ENCODE measurements at regions not wholly inside any gene's neighbourhood (a gene's known extent, or its start where the extent isn't known, plus 50 kb on each side); places are given as distances from the start of the nearest gene placed in this dataset.
"Not testable (repeated sequence)": the region's sequence is repeated elsewhere in the genome, so short reads cannot be mapped to it uniquely, and the experiment has no call there.

DNA sequence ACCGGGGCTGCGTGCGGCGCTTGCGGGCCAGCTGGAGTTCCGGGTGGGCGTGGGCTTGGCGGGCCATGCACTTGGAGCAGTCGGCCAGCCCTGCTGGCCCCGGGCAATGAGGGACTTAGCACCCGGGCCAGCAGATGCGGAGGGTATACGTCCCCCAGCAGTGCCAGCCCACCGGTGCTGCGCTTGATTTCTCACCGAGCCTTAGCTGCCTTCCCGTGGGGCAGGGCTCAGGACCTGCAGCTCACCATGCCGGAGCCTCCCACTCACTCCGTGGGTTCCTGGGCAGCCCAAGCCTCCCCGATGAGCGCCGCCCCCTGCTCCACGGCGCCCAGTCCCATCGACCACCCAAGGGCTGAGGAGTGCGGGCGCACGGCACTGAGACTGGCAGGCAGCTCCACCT, 51.4 kb upstream of the INPP4B start:
- not testable (repeated sequence) for DNase-seq

DNA sequence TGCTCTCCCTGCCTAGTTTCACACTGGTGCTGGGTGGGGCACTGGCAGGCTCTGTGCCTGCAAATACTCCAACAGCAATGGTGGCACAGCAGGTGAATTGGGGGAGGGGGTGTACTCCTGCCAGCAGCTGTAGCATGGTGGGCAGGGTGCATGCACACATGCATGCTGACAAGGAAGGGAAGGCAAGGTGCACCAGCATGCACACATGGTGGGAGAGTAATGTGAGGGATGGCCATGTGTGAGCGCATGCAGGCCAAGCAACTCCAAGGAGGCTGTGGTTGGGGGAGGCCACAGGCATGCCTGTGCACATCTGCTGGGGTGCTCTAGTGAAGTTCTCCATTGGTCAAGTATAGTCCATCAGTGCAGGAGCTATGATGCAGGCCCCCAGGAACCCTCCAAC, 54.5 kb upstream of the INPP4B start:
- DNase-seq = no peak

DNA sequence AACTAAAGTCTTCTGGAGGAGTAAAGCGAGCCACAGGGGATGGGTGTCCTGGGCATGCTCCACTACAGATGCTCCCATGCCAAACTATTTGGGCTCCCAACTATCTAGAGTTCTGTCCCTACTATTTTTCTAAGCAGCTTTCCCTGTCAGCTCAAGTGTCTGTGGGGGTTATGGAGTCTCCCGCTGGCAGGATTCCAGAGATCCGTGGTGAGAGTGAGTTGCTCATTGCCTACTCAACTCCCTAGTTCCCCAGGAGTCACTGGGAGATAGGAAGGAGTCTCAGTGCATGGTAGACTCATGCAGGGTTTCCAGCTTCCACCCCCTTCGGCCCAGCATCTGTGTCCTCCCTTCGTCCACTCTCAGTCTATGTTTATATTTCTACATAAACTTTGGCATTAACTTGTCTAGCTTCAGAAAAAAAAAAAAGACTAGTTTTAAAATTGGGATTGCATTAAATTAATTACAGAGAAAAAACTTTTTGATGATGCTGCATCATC, 55.1 kb upstream of the INPP4B start:
- no peak for DNase-seq

DNA sequence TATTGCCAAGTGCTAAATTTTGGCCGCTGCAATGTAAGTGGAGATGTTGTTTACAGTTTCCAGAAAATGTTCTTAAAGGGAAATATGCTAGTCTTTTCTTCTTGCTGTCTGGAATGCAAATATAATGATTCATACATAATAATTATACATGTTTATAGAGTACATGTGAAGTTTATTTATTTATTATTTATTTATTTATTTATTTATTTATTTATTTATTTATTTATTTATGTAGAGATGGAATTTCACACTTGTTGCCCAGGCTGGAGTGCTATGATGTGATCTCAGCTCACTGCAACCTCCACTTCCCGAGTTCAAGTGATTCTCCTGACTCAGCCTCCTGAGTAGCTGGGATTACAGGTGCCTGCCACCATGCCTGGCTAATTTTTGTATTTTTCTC, 57.5 kb upstream of the INPP4B start:
- DNase-seq = not testable (repeated sequence)

DNA sequence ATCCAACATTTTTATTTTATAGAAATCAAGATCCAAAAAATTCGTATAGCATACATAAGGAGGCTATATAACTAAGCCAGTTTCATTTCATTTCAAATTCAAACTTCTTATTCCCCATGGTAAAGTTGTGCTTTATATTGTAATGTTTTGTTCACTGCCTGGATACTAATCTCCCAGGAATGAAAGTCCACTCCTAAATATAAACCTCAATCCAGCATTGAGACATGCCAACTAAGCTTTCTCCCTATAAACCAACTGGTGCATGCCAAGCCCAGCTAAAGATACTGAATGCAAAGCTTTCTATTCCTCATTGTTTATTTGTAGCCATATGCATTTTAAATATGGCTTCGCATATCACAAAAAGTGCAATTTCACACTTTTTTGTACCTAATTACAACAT, 63.8 kb upstream of the INPP4B start:
- DNase-seq = no peak

DNA sequence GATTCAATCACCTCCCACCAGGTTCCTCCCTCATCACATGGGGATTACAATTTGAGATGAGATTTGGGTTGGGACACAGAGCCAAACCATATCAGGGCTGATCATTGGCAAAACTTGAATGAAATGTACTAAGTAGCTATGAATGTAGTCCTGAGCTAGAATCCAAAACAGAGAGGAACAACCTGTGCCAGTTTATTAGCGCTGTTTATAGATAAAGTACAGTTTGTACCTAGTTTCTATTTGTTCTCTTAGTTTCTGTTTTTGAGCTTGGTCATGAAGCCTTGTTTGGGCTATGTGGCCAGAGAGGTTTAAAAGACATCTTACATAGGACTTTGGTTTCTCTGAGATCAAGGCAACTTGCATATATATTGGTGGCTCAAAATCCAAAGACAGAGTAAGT, 66.9 kb upstream of the INPP4B start:
- no peak for DNase-seq

DNA sequence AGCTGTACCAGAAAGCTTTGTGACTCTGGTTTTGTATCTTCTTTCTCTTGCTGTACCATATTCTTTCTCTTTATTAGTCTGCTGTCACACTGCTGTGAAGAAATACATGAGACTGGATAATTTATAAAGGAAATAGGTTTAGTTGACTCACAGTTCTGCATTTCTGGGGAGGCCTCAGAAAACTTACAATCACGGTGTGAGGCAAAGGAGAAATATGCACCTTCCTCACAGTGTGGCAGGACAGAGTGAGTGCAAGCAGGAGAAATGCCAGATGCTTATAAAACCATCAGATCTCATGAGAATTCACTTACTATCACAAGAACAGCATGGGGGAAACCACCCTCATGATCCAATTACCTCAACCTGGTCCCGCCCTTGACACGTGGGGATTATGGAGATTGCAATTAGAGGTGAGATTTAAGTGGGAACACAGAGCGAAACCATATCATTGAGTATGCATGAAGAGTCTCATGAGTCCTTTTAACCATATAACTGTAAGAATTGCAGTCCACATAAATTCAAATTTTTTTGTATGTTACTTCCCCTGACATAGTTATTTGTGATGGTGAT, 67.4 kb upstream of the INPP4B start:
- no peak for DNase-seq

DNA sequence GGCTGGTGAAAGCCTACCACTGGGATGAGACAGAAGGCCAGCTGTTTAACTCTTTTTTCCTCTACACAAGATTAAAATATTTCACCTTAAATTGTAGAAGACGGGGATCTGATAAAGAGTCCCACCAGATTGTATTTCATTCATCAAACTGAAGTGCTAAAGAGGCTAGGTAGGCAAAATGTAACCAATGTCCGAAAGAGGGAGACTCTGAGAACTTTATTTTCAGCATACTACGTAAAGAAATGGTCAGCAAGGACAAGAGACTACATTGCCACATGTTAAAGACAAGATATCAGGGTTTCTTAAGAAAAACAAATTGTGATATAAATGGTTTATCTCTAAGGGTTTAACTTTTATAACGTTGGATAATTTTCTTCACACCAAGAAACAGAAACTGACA, 71.6 kb upstream of the INPP4B start:
- no peak for DNase-seq

DNA sequence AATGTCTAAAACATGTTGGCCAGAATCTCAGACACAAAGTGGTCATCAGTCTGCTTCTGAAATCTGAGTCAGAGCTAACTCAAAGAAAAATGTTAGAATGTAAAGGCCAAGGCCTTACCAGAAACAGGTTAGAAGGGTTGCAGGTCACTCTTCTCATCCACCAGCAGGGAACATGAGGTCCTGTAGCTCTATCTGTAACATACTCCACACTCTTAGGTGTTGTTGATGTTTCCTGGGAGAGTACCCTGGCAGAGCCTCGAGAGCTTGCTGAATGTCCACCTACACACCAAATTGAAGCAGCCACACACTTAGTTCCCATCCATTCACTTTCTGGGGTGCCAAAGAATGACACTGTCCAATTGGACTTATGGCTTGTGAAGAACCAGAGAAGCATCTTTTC, 76.6 kb upstream of the INPP4B start:
- no peak for DNase-seq

DNA sequence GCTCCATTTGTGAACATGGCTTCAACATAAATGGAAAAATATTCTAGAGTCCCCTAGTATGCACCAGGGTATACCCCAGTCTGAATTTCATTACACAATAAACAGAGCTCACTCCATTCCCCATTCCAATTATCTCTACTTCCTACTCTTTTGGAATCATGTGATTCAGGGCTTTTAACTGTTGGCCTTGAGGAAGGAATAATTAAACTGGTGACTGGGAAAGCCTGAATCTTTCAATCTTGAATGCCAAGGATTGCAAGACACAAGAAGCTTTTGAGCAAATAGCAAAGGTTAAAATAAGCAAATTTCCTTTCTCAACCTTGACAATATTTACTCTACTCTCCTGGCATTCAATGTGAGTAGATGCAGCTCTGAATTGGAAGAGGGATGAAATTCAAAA, 77.5 kb upstream of the INPP4B start:
- DNase-seq = no peak

DNA sequence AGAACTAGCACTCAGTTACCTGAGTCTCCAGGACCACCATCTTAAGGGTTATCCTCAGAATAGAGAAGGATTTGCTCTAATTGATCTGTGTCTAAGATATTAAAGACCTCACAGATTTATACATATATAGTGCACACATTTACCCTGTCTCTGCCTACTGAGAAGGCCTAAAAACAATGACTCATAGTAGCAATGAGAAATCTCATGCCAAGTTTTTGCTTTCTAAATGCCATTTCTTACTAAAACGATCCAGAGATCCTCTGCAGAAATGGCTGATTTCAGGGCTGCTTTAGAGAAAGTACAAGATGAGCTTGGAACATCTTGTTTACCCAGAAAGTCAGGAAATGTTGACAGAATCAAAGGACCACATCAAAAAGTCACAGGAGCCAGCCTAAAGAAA, 79.1 kb upstream of the INPP4B start:
- DNase-seq = no peak

DNA sequence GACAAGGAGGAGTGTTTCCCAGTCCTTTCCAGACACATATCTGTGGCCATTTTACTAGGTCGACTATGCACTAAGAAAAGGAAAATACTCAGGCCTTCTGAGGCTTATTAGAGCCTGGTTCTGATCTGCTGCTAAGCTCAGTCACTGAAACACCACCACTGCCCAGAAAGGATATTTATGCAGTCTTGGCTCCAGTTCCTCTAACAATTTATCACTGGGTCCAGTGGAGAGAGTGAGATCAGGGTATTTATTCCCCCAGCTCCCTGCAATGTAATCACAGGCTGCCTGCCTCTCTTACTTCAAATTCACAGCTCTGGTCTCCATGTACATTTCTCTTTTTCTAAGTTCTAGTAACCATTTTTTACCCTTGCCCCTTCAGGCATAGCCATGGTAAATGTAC, 81.6 kb upstream of the INPP4B start:
- no peak for DNase-seq

DNA sequence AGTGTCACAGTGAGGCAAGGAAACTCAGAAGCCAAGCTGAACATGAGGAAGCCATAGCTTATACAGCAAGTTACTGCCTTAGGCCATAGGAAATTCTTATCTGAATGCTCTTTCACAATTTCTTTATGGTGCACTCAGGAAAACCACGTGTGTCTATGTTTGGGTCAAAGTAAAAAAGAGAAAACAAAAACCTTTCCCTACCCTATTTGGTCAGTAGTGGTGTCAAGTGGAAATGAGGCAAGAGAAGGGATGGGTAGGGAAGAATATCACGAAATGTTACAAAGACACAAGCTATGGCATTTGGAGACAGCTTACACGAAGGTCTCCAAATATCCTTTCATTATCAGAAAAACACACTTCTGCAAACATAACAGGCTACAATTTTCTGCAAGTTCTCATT, 83.4 kb upstream of the INPP4B start:
- DNase-seq = no peak

DNA sequence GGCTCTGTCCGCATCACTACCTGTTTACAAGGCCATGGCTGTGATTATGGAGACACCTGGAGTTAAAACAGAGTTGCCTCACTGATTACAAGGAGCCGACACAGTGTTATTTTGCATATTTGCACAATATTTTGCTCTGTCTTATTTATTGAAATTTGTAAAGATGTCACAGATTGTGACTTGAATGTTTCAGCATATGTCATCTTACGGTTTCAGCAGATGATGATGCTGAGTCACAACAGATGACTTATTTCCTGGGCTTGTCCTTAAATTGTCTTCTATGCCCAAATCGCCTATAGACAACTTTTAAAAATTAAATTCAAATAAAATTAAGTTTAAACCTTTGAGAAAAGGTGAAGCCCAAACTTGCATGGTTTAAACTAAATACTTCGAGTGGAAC, 87.1 kb upstream of the INPP4B start:
- no peak for DNase-seq

DNA sequence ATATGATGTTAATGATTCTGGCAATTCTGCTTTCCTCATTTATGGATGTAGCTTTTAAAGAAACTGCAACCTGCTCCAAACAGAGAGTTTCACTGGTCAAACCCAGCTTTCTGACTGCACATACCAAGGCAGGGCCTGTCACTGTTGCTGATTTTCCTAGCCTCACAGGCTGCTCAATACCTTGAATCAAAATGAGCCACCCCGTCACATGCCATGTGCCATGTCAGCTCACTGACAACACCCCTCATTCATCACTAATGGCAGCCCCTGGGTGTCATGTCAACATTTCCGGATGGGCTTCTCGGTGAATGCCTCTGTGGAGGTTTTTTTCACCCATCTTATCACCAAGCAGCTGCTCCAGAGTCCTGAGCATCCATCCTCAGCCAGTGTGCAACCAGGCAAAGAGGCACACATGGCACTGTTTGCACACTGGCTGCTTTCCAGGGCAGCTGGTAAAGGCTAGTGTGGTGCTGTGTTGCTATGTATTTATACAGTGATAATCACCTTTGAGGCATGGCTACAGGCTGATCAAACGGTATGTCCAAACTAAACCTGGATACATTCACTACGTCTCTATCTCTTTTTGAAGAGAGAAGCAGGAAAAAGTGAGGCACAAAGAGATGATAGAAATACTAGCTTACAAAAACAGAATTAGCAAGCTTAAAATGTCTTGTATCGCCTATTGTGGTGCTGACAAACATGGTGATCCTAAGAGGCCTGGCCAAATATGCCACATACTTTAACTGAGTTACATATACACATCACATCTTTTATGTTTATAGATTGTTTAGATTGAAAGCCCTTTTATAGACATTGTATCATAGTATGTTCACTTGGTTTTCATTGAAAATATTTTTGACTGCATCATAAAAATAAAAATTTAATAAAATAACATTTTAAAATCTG, 94.6 kb upstream of the INPP4B start:
- no peak for DNase-seq

DNA sequence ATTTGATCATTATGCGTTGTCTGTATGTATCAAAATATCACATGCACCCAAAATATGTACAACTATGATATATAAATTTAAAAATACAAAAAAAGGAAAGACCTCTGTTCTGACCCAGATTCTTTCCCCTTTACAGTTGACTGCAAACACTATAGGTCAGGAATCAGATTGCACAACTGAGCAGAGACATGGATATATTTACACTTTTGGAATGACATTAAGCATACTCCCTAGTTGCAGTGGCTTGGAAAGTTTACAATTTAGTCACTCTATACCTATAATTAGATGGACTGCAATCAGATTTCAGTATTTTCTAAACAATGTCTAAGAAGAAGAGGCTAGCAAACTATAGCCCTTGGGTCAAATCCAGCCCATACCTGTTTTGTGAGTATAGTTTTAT, 98.5 kb upstream of the INPP4B start:
- no peak for DNase-seq

DNA sequence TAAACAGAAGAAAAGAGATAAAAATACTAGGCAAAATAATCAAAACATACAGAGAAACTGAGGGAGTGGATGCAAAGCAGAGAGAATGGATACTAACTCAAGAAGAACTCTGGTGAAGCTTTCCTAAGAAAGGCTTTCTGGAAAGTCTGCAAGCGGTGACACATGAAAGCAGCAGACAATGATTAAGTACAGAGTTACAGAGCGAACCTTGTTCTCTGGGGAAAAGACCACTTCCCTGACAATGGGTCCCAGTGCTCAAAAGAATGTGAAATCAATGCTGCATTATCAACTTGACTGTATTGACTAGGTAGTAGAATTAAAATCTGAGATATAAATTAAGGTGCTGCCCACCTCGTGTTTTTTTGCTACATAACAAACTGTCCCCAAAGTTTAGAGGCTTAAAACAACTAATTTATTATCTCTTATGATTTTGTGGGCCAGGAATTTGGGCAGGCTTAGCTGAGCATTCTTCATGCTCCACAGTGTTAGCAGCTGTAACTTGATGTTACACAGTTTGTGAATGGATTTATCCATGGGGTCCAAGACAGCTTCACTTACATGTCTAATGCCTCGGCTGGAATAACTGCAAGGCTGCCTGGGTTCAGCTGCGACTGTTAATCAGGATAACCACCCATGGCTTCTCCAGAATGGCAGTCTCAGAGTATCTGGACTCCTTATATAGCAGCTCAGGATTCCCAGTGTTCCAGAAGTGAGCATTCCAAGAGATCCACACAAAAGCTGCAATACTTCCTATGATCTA, 106.9 kb upstream of the INPP4B start:
- no peak for DNase-seq

DNA sequence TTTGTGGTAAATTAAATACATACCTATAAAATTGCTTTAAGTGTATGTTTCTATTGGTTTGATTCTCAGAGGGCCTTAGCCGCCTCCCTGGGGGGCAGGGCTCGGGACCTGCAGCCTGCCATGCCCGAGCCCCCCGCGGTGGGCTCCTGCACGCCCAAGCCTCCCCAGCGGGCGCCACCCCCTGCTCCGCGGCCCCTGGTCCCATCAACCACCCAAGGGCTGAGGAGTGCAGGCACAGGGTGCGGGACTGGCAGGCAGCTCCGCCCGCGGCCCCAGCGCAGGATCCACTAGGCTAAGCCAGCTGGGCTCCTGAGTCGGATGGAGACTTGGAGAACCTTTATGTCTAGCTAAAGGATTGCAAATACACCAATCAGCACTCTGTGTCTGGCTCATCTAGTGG, 108.3 kb upstream of the INPP4B start:
- DNase-seq = no peak

DNA sequence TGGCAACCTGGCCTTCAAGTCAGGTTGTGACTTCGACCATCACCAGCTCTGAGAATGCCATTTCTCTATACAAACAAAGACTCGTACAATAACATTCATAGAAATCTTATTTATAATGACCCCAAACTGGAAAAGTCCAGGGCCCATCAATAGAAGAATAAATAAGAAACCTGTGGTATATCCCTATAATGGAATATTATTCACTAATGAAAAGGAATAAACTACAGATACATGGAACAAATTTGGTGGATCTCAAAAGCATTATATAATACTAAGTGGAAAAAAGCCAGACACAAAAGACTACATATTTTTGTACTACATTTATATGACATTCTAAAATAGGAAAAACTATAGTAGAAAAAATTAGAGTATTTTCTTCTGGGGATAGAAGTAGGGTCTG, 109.4 kb upstream of the INPP4B start:
- DNase-seq = no peak

DNA sequence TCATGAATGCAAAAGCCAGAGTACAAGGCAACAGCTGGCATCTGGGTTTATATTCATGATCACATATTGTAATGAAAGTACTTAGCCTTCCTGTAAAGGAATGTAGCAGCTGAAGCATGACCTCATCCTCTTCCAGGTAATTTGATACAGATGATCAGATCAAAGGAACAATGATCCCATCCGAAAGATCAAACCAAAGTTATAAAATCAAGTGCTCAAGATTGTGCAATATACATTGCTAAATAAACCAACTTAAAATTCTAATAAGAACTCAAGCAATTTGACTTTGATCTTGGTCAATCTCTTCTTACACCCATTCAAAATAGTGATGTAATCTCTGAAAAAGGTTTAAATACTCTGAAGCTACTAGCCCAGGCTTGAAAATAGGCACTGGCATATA, 113.1 kb upstream of the INPP4B start:
- DNase-seq = no peak

DNA sequence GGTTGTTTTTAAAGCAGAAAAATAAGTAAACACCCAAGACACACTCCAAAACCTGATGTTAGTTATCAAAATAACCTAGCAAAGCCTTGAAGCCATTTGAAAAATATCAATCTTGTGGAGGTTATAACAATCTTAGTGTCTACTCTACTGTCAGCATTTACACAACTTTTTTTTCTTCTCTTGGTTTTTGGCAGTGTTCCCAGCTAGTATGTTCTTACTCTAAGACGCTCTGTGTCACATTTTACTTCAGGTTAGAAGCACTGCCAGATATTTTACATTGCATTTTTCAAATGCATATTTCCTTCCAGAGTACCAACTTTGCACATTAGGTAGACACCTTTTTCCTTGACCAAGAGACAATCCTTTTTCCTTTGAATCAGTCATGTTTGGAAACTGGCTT, 114.0 kb upstream of the INPP4B start:
- DNase-seq = no peak

DNA sequence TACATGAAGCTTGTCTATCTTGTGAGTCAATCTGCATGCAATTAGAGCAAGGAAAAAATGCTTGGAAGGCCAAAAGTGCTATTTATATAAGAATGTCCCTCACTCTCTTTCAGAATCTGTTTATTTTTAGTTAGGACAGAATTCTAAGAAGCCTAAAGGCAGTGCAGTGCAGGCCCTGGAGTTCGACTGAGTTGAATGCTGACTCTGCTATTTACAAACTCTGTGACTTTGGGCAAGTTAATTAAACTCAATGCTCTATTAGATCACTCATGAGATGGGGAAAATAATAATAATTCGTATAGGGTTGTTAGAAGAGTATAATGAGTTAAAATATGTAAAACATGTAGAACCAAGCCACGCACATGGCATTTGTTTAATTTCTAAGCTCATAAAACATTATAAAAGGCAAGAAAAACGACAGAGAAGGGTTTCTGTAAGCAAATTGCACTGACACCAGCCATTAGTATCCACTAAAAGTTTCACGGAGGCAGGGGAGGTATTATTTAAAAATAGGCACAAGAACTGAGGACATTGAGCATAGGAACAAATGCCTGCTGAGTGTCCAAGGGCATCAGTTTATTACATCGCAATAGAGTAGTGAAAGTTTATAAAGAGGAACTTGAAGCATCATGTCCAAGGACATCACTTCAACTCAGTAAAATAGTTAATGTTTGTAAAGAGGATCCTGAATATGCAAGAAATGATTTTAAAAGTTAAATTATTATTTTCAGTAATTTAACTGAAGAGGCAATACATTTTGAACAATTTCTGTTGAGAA, 115.0 kb upstream of the INPP4B start:
- DNase-seq = no peak

DNA sequence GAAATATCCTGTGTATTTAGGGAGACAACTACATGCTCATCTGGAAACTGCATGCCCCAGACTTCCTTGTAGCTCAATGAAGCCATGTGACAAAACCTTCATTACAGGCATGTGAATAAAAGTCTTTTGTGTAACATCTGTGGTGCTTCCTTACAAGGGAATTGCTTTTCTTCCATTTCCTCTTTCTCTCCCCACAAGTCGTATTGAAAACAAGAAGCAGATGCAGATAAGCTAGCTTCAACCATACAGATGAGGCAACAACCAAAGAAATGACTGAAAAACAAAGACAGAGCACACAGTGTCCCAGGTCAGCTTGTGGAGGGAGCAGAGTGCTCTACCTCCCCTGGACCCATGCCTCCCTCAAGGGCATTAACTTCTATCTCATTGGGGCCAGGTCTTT, 115.8 kb upstream of the INPP4B start:
- DNase-seq = peak; percentile 81
